Fibroblast of lung (primary cell): ENCODE measurements at regions not wholly inside any gene's neighbourhood (a gene's known extent, or its start where the extent isn't known, plus 50 kb on each side); places are given as distances from the start of the nearest gene placed in this dataset.

Experiments used
- EZH2 ChIP-seq: IDR thresholded peaks from 2 replicates; pipeline ENCODE4 v1.5.1; 2012; ENCODE audit warnings: low read length, control low read depth, mild to moderate bottlenecking; ENCODE audit errors: missing control alignments
- TF ChIP-seq, protein P1 (sequence below), 2 donors: IDR thresholded peaks in 1 of 2; conservative IDR thresholded peaks in 1 of 2; 1 replicate in 1 of 2; 2 replicates in 1 of 2; pipeline ENCODE4 v1.5.1; 2011 to 2012; ENCODE audit warnings: low read length in 2 of 2, control low read depth in 1 of 2, inconsistent platforms in 1 of 2, low read depth in 1 of 2, mild to moderate bottlenecking in 1 of 2

DNA sequence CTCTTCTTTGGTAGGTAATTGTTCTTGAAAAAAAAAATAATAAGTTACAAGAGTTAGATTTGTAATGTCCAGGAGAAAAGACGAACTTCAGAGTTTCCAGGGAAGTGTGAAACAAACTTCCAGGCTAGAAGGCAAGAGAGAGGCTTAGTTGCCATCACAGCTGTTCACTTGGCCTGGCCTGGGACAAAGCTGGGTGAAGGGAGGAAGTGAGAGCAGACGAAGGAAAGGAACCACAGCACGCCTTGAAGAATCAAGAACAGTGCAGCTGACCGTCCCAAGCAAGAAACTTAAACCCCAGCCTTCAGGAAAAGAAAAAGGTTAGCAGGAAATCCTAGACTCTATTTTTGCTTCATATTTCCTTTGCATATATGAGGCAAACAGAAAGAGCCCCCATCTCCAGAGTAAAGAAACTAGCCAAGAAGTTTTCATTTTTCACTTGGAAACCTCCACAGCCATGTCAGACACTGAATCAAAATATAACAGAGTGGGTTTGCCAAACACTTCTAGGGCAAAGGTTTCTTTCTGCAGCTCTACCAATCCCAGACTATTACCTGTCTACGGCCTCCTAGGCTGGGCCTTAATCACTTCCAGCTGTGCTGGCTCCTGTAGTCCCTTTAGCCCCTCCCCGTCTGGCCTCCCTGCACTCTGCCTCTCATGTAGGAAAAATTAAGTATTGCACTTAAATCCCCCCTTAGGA is 209.6 kb downstream of the SPATA18 start:
- TF ChIP-seq, protein P1, sequence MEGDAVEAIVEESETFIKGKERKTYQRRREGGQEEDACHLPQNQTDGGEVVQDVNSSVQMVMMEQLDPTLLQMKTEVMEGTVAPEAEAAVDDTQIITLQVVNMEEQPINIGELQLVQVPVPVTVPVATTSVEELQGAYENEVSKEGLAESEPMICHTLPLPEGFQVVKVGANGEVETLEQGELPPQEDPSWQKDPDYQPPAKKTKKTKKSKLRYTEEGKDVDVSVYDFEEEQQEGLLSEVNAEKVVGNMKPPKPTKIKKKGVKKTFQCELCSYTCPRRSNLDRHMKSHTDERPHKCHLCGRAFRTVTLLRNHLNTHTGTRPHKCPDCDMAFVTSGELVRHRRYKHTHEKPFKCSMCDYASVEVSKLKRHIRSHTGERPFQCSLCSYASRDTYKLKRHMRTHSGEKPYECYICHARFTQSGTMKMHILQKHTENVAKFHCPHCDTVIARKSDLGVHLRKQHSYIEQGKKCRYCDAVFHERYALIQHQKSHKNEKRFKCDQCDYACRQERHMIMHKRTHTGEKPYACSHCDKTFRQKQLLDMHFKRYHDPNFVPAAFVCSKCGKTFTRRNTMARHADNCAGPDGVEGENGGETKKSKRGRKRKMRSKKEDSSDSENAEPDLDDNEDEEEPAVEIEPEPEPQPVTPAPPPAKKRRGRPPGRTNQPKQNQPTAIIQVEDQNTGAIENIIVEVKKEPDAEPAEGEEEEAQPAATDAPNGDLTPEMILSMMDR (conservative IDR thresholded peaks at IDR 0.05 in 1 of 2, IDR thresholded peaks at IDR 0.05 in 1 of 2; ENCODE audit: low read depth in 1 of 2, low read length in 2 of 2): no peak
- TF ChIP-seq EZH2: no peak
